GM13977 (cell line): ENCODE measurements at regions not wholly inside any gene's neighbourhood (a gene's known extent, or its start where the extent isn't known, plus 50 kb on each side); places are given as distances from the start of the nearest gene placed in this dataset.

ENCODE experiments used
- DNase-seq: peaks from one replicate; pipeline ENCODE4 v3.0.0; 2012; ENCODE audit warnings: low spot score
- CTCF ChIP-seq: IDR thresholded peaks from 2 replicates; pipeline ENCODE4 v1.5.1; 2012; ENCODE audit warnings: mild to moderate bottlenecking, control low read depth; ENCODE audit not compliant: insufficient read depth; ENCODE audit errors: extremely low read depth, missing control alignments
- in situ Hi-C: fragments of 300-500 bp; cut with MboI; formaldehyde crosslinking; loops from one replicate; pipeline ENCODE4 v1.12.0; 2022; ENCODE audit warnings: low sequenced_read_pairs, low pct_unique_long_range_greater_than_20kb, mixed read lengths, inconsistent platforms; ENCODE audit not compliant: unreplicated experiment

GRCh38 chr5:110088676-110089436, 399.1 kb downstream of the MAN2A1 start:
- no peak for TF ChIP-seq CTCF
- in situ Hi-C loops, result no loop called here
- DNase-seq, result no peak

GRCh38 chr5:110092955-110093785, 403.4 kb downstream of the MAN2A1 start:
- in situ Hi-C loops, result no loop called here
- no peak for TF ChIP-seq CTCF
- DNase-seq, result no peak

GRCh38 chr5:110094109-110094508, 404.4 kb downstream of the MAN2A1 start:
- DNase-seq, result no peak
- in situ Hi-C loops, result no loop called here
- no peak for TF ChIP-seq CTCF

GRCh38 chr5:110094548-110094947, 404.8 kb downstream of the MAN2A1 start:
- in situ Hi-C loops, result no loop called here
- TF ChIP-seq CTCF, result no peak
- DNase-seq, result no peak

- DNase-seq, result no peak
- TF ChIP-seq CTCF, result no peak
- in situ Hi-C loops, result no loop called here
These were observed 406.7 kb downstream of the MAN2A1 start for GRCh38 chr5:110096419-110096818.

GRCh38 chr5:110099572-110099971, 409.8 kb downstream of the MAN2A1 start:
- DNase-seq, result no peak
- TF ChIP-seq CTCF, result no peak
- in situ Hi-C loops, result no loop called here
